MM.1S (cell line): ENCODE measurements at regions not wholly inside any gene's neighbourhood (a gene's known extent, or its start where the extent isn't known, plus 50 kb on each side); places are given as distances from the start of the nearest gene placed in this dataset.

Source experiments
- CTCF ChIP-seq: fragments of 300-600 bp; sonication (generic); IDR thresholded peaks from 2 replicates; pipeline ENCODE4 v1.5.1; 2016; ENCODE audit warnings: antibody characterized with exemption, low read length, mixed read lengths
- EZH2 ChIP-seq: fragments of 300-600 bp; sonication (generic); optimal IDR thresholded peaks from 2 replicates; pipeline ENCODE3; 2017; ENCODE audit warnings: low read depth, mild to moderate bottlenecking, antibody characterized with exemption, low read length, mixed read lengths
- EZH2phosphoT487 ChIP-seq: fragments of 300-600 bp; sonication (generic); IDR thresholded peaks from 2 replicates; pipeline ENCODE4 v1.6.1; 2018; ENCODE audit warnings: antibody characterized with exemption, low read length

- no peak for TF ChIP-seq CTCF
- no peak for TF ChIP-seq EZH2
- TF ChIP-seq EZH2phosphoT487: no peak
Observed at GRCh38 chr11:112806256-112806655, 155.0 kb upstream of the NCAM1 start.
